ENCODE measurements at regions not wholly inside any gene's neighbourhood (a gene's known extent, or its start where the extent isn't known, plus 50 kb on each side); places are given as distances from the start of the nearest gene placed in this dataset.

GRCh38 chr12:128089961-128090360 is 177.0 kb upstream of the TMEM132C start:
- no peak for DNase-seq (ENCODE audit: low read depth in 1 of 2, low spot score in 1 of 2)
- TF ChIP-seq, protein P1, sequence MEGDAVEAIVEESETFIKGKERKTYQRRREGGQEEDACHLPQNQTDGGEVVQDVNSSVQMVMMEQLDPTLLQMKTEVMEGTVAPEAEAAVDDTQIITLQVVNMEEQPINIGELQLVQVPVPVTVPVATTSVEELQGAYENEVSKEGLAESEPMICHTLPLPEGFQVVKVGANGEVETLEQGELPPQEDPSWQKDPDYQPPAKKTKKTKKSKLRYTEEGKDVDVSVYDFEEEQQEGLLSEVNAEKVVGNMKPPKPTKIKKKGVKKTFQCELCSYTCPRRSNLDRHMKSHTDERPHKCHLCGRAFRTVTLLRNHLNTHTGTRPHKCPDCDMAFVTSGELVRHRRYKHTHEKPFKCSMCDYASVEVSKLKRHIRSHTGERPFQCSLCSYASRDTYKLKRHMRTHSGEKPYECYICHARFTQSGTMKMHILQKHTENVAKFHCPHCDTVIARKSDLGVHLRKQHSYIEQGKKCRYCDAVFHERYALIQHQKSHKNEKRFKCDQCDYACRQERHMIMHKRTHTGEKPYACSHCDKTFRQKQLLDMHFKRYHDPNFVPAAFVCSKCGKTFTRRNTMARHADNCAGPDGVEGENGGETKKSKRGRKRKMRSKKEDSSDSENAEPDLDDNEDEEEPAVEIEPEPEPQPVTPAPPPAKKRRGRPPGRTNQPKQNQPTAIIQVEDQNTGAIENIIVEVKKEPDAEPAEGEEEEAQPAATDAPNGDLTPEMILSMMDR (IDR thresholded peaks at IDR 0.05; ENCODE audit: insufficient read depth, low read length) = no peak
- TF ChIP-seq POLR2AphosphoS5 (IDR thresholded peaks at IDR 0.05; ENCODE audit: low read depth) (no peak), SPI1 (IDR thresholded peaks at IDR 0.05; ENCODE audit: borderline replicate concordance, low read depth) (no peak), GABPA (IDR thresholded peaks at IDR 0.05; ENCODE audit: low read depth) (no peak)
- TF ChIP-seq, protein P2, sequence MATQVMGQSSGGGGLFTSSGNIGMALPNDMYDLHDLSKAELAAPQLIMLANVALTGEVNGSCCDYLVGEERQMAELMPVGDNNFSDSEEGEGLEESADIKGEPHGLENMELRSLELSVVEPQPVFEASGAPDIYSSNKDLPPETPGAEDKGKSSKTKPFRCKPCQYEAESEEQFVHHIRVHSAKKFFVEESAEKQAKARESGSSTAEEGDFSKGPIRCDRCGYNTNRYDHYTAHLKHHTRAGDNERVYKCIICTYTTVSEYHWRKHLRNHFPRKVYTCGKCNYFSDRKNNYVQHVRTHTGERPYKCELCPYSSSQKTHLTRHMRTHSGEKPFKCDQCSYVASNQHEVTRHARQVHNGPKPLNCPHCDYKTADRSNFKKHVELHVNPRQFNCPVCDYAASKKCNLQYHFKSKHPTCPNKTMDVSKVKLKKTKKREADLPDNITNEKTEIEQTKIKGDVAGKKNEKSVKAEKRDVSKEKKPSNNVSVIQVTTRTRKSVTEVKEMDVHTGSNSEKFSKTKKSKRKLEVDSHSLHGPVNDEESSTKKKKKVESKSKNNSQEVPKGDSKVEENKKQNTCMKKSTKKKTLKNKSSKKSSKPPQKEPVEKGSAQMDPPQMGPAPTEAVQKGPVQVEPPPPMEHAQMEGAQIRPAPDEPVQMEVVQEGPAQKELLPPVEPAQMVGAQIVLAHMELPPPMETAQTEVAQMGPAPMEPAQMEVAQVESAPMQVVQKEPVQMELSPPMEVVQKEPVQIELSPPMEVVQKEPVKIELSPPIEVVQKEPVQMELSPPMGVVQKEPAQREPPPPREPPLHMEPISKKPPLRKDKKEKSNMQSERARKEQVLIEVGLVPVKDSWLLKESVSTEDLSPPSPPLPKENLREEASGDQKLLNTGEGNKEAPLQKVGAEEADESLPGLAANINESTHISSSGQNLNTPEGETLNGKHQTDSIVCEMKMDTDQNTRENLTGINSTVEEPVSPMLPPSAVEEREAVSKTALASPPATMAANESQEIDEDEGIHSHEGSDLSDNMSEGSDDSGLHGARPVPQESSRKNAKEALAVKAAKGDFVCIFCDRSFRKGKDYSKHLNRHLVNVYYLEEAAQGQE (IDR thresholded peaks at IDR 0.05; ENCODE audit: insufficient replicate concordance, low read depth) = no peak
- Histone ChIP-seq H3K4me3 (replicated peaks; ENCODE audit: insufficient read depth, low read length) (no peak overlapping the region), H3K27ac (replicated peaks) (no peak overlapping the region), H3K27me3 (ENCODE audit: insufficient read depth, poor library complexity, severe bottlenecking) (no peaks in the 10 kb centered on the region)

GRCh38 chr12:128091101-128091720 is 175.8 kb upstream of the TMEM132C start:
- no peak overlapping the region for H3K4me3 ChIP-seq (replicated peaks; ENCODE audit: insufficient read depth, low read length)
- no peaks in the 10 kb centered on the region for H3K27me3 ChIP-seq (ENCODE audit: insufficient read depth, poor library complexity, severe bottlenecking)
- no peak for DNase-seq (ENCODE audit: low read depth in 1 of 2, low spot score in 1 of 2)
- TF ChIP-seq, protein P1 (IDR thresholded peaks at IDR 0.05; ENCODE audit: insufficient read depth, low read length) = no peak
- TF ChIP-seq, protein P2 (IDR thresholded peaks at IDR 0.05; ENCODE audit: insufficient replicate concordance, low read depth) = no peak
- TF ChIP-seq POLR2AphosphoS5 (IDR thresholded peaks at IDR 0.05; ENCODE audit: low read depth) (no peak), SPI1 (IDR thresholded peaks at IDR 0.05; ENCODE audit: borderline replicate concordance, low read depth) (no peak), GABPA (IDR thresholded peaks at IDR 0.05; ENCODE audit: low read depth) (no peak)
- H3K27ac ChIP-seq (replicated peaks) = no peak overlapping the region

DNA sequence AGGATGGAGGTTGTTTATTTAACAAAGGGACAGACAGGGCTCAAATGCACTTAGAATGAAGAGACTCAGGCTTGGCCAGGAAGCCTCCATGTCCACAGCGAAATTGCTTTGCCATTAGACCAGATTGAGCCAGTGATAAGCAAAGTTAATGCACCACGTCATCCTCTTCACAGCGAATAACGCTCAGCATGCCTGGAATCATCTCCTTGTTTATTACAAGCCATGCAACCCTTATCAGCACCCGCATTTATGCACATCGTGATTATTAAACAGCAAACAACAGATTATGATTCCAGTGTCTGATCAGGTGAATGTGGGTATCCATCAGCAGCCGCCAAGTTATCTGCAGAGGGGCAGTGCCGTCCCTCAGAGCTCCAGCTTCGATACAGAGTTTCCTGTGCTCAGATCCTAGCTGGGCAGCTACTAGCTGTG is 175.0 kb upstream of the TMEM132C start:
- H3K27me3 ChIP-seq (ENCODE audit: insufficient read depth, poor library complexity, severe bottlenecking) = no peaks in the 10 kb centered on the region
- TF ChIP-seq, protein P2 (IDR thresholded peaks at IDR 0.05; ENCODE audit: insufficient replicate concordance, low read depth) = no peak
- TF ChIP-seq GABPA (IDR thresholded peaks at IDR 0.05; ENCODE audit: low read depth) (no peak), SPI1 (IDR thresholded peaks at IDR 0.05; ENCODE audit: borderline replicate concordance, low read depth) (no peak), POLR2AphosphoS5 (IDR thresholded peaks at IDR 0.05; ENCODE audit: low read depth) (no peak)
- TF ChIP-seq, protein P1 (IDR thresholded peaks at IDR 0.05; ENCODE audit: insufficient read depth, low read length) = no peak
- no peak for DNase-seq (ENCODE audit: low read depth in 1 of 2, low spot score in 1 of 2)
- H3K4me3 ChIP-seq (replicated peaks; ENCODE audit: insufficient read depth, low read length) = no peak overlapping the region
- H3K27ac ChIP-seq (replicated peaks) = no peak overlapping the region

All from HL-60 (cell line).